NCI-H82 treated with DMSO at 0.1 percent for 48 hours (cell line): ENCODE measurements at regions not wholly inside any gene's neighbourhood (a gene's known extent, or its start where the extent isn't known, plus 50 kb on each side); places are given as distances from the start of the nearest gene placed in this dataset.
"Not testable (repeated sequence)": the region's sequence is repeated elsewhere in the genome, so short reads cannot be mapped to it uniquely, and the experiment has no call there.

Experiments
- DNase-seq: peaks from one replicate; lab custom pipeline; 2025; ENCODE audit not compliant: unreplicated experiment; lab: John Stamatoyannopoulos, UW

DNA sequence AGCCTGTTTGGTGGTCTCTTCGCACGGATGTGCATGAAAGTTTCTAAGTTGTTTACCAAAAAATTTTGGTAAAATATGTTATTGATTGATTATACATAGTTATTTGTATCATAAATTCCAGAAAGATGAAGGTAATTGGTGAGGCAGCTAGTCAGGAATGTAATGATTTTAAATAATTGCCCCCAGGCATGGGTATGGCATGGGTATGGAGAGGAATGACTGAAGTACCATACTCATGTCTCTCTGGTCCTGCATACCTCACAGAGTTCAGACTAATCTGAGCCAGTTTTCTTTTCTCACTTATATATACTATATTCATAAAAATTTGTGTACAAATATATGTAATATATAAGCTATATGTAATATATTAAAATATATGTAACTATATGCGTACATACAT lies 329.0 kb upstream of the TECRL start:
- DNase-seq = no peak

- not testable (repeated sequence) for DNase-seq
Measured at GRCh38 chr4:64737854-64738138, 328.5 kb upstream of the TECRL start.

DNA sequence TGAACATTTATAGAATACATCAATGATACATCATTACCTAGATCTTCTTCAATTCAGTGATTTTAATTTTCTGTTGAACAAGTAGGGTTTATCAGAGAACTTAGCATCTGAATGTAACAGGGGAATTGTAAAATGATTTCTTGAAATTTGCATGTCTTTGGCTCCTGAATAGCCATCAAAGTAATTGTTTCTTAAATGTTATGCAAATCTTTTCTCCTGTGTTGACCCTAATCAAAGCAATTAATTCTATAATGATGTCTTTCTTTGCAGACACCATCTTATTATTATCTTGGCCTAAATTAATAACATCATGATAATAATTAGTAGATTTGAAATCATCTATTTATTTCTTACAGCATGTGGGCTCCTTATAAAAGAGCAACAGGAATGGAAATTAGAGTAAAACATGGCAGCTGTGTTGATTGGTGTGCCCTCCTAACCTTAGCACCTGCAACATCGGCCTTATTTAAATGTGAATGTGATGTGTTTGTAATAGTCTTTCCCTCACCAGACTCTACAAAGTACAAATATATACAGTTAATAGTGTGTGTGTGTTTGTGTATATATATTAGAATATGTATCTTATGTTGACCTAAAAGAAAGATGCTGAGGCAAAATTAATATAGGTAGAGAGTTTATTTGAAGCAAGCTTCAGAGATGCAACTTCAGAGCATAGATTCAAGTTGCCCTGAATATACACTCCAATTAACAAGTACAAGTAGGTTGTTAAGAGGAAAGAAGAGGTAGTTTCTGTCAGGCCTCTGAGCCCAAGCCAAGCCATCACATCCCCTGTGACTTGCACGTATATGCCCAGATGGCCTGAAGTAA lies 328.0 kb upstream of the TECRL start:
- DNase-seq = no peak

DNA sequence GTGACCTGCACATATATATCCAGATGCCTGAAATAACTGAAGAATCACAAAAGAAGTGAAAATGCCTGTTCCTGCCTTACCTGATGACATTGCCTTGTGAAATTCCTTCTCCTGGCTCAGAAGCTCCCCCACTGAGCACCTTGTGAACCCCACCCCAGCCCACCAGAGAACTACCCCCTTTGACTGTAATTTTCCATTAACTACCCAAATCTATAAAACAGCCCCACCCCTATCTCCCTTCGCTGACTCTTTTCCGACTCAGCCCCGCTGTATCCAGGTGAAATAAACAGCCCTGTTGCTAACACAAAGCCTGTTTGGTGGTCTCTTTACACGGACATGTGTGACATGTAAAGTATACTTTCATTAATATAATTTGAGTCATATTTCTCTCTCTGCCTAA lies 320.3 kb upstream of the TECRL start:
- DNase-seq = no peak

DNA sequence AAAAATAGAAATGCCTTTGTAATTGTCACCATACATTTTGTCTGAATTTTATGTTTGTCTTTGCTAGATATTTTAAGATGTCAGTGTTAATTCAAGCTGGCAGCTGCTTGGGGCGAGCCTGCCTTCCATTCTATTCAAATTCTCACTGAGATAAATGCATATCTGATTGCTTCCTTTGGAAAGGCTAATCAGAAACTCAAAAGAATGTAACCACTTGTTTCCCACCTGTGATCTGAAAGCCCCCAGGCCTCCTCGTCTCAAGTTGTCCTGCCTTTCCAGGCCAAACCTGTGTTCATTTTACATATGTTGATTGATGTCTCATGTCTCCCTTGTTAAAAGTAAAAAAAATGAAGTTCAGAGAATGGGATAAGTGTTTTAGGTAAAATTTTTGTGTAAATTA lies 318.7 kb upstream of the TECRL start:
- DNase-seq = no peak

DNA sequence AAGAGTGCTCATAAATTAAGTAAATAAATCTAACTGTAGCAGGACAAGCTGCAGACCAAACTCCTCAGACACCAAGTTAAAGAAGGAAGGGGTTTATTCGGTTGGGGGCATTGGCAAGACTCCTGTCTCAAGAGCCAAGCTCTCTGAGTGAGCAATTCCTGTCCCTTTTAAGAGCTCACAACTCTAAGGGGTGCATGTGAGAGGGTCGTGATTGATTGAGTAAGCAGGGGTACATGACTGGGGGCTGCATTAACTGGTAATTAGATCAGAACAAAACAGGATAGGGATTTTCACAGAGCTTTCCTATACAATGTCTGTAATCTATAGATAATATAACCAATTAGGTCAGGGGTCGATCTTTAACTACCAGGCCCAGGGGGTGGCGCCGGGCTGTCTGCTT lies 318.1 kb upstream of the TECRL start:
- DNase-seq = not testable (repeated sequence)

DNA sequence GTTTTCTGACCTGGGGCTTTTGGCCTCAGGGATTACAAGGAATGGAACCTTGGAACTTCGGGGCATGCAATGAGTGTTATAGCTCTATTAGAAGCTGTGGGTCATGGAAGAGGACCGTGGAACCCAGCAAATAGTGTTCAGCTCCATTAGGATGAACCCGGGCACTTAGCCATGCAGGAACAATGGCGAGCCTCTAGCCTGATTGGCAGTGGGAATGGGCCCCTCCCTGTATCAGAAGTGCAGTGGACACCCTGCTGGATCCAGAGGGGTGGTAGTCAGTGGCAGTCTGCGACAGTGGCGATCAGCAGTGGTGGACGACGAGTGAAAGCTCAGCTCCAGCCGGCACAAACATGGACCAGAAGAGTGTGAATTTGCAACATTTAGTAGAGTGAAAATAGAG lies 315.4 kb upstream of the TECRL start:
- no peak for DNase-seq

DNA sequence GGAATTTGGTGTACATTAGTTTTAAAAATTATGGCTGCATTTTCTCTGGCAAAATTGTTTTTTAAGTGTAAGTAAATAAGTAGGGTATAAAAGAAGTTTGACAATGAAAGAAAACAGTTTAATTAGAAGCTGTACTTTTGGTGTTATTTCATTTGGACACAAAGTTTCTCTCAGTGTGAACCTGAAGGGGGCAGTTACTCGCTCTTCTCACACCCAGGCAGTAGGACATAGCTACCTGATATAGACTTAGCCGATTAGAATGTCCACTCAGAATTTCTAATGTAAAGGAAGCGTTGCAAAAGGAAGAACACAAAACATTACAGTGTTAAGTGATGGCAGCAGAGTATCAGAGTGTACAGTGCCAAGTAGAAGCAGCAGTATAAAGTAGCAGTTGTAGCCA lies 311.9 kb upstream of the TECRL start:
- no peak for DNase-seq

- DNase-seq = peak; percentile 7
Measured at GRCh38 chr4:64718091-64718490, 308.8 kb upstream of the TECRL start.

DNA sequence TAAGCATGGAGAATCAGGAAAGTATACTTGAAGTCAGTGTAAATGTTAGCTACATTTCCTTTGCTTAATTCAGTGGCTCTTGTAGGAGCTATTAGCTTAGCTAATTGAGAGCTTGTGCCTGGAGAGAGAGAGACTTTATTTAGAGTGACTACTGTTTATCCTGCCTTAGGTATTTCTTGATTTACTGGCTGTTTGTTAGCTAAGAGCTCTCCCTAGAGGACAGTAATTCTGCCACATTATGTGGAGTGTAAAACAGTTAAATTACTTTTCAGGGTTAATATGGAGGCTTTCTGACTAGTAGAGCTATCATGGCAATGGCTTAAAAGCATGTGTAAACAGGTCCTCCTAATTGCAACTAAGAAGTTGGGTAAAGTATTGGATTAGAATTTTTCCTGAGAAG lies 306.5 kb upstream of the TECRL start:
- no peak for DNase-seq

GRCh38 chr4:64713256-64713840 lies 304.1 kb upstream of the TECRL start:
- DNase-seq = peak; percentile 1

- no peak for DNase-seq
Measured at GRCh38 chr4:64712590-64712989, 303.3 kb upstream of the TECRL start.

GRCh38 chr4:64705989-64706388 lies 296.7 kb upstream of the TECRL start:
- no peak for DNase-seq

GRCh38 chr4:64698171-64698570 lies 288.9 kb upstream of the TECRL start:
- no peak for DNase-seq

- no peak for DNase-seq
Measured at GRCh38 chr4:64682946-64683345, 273.7 kb upstream of the TECRL start.

DNA sequence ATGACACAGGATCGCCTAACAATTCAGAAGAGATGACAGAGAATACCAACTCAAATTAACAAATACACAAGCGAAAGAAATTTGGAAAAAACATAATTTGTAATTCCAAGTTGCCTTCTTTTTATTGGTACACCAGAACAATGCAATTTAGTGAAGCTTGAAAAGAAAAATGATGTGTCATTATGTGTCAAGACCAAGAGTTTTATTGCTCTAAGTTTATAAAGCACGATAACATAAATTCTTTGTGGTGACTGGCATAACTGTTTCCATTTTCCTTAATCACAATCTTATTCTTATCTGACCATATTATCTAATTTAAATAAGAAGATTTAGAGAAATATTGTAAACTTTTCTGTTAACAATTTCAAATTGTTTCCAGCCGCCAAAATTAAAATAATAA lies 273.2 kb upstream of the TECRL start:
- no peak for DNase-seq

DNA sequence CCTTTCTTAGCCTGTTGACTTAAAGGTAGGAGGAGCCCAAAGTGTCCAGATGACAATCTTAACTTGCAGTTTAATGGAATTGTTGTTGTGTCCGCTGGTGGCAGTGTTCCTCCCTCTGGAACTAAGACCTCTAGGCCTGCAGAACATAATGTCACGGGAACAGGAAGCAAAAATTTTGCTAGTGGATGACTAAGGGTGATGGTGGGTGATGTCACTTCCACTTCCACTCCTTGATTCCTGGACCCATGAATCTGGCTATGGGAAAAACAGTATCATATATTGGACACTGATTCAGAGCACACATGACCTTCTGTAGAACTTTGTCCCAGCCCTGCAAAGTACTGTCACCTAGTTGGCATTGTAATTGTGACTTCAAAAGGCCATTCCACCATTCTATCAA lies 263.9 kb upstream of the TECRL start:
- not testable (repeated sequence) for DNase-seq

GRCh38 chr4:64670647-64671046 lies 261.4 kb upstream of the TECRL start:
- DNase-seq = no peak

DNA sequence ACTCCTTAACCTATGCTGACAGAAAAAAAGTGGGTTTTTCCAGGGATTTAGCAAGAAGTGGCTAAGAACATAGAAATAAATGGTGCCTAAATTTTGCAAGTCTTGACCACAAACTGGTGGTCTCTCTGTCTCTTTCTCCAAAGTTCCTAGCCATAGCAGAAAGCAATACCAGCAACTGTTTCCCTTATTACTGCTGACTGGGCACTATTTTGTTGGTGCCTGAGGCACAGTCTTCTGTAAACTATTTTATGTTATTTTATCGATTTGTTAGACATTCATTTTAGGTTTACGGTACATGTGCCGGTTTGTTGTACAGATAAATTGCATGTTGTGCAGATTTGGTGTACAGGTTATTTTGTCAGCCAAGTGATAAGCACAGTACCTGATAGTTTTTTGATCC lies 234.6 kb upstream of the TECRL start:
- no peak for DNase-seq

DNA sequence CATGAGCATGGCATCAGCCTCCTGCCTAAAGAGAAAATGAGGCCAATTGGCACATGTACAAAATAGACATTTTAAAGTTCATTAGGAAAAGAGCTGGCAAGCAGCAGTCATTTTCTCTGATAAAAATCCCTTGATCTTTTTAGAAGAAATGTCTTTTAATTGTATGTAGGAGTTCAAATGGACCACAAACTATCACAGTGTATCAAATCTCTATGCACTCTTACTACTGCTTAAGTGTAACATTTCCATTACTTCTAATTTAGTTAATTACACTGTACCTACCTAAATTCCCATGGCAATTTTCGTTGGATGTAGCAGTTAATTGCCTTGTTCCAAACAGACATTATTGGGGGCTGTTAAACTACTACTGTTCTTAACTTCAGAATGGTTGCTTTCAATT lies 233.7 kb upstream of the TECRL start:
- DNase-seq = no peak

DNA sequence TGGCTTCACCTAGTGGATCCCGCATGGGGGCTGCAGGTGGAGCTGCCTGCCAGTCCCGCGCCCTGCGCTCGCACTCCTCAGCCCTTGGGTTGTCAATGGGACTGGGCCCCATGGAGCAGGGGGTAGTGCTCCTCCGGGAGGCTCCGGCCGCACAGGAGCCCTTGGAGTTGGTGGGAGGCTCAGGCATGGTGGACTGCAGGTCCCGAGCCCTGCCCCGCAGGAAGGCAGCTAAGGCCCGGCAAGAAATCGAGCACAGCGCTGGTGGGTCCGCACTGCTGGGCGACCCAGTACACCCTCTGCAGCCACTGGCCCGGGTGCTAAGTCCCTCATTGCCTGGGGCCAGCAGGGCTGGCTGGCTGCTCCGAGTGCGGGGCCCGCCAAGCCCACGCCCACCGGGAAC lies 231.2 kb upstream of the TECRL start:
- not testable (repeated sequence) for DNase-seq

DNA sequence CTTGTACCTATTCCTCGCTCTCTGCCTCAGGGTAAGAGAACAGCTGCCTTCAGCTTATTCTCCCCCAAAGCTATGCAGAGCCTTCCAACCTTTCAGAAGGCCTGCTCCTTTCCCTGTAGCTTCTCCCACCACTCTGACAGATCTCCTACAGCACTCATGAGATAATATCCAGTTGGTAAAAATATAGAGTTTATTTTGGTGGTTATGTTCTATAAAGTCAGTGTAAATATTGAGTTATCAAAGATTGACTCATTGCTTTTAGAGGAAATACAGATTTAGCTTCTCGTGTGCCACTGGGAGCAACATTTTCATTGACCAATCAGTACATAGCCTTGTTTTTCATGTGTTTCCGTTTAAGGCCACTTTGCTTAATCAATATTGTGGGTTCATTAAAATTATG lies 216.2 kb upstream of the TECRL start:
- DNase-seq = no peak

DNA sequence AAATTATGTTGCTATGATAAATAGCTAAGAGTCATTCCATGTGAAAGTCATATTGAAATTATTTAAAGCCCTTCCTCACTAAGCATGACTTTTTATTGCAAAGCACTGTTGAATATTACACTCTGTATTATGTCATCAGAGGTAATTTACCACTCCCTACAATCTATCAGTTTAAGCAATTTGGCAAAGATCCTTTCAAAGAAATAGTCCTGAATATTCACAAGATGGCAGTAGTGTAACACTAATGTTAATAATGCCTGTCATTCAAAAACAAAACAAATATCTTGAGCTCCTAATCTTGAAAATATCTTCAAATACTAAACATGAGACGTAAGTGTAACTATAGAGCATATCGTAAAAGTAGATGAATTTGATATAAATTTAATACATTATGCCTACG lies 208.6 kb upstream of the TECRL start:
- no peak for DNase-seq
